Common myeloid progenitor, CD34-positive (primary cell): ENCODE measurements at regions not wholly inside any gene's neighbourhood (a gene's known extent, or its start where the extent isn't known, plus 50 kb on each side); places are given as distances from the start of the nearest gene placed in this dataset.

Experiments
- CTCF ChIA-PET: fragments of 350-600 bp; sonication (Branson Sonifier 250); formaldehyde crosslinking; loops from one replicate; lab custom pipeline; 2021; ENCODE audit warnings: antibody characterized with exemption; lab: Charles Lee
- POLR2A ChIA-PET: fragments of 350-600 bp; sonication (Branson Sonifier 250); formaldehyde crosslinking; loops from one replicate; lab custom pipeline; 2021; ENCODE audit warnings: antibody characterized with exemption; lab: Charles Lee
- DNase-seq, 3 donors: peaks; one replicate each; pipeline versions ENCODE4 v3.0.0 to v3.0.0-alpha.2; 2013
- H3K27ac ChIP-seq, 2 experiments: 1 replicate in 1 of 2; 2 replicates in 1 of 2; pipeline ENCODE4 v1.7.0; 2013; ENCODE audit warnings: inconsistent platforms in 2 of 2, low read length in 2 of 2, mild to moderate bottlenecking in 2 of 2, low read depth in 1 of 2, moderate library complexity in 1 of 2; ENCODE audit not compliant: severe bottlenecking in 2 of 2, insufficient read depth in 1 of 2, poor library complexity in 1 of 2
- H3K27me3 ChIP-seq, 5 experiments: replicated peaks in 2 of 5; 1 replicate in 3 of 5; 2 replicates in 2 of 5; pipeline versions ENCODE4 v1.6.1 to v1.7.0; 2013; ENCODE audit warnings: low read length in 4 of 5, mild to moderate bottlenecking in 2 of 5, moderate library complexity in 2 of 5, inconsistent platforms in 1 of 5; ENCODE audit not compliant: insufficient read depth in 5 of 5, control insufficient read depth in 4 of 5
- H3K36me3 ChIP-seq, 4 experiments: 1 replicate in 2 of 4; 2 replicates in 2 of 4; pipeline versions ENCODE4 v1.6.1 to v1.7.0; 2013; ENCODE audit warnings: low read length in 3 of 4, control low read depth in 1 of 4, mild to moderate bottlenecking in 1 of 4; ENCODE audit not compliant: control insufficient read depth in 4 of 4, insufficient read depth in 4 of 4
- H3K4me1 ChIP-seq, 4 experiments: 1 replicate in 3 of 4; 2 replicates in 1 of 4; pipeline versions ENCODE4 v1.6.1 to v1.7.1; 2013; ENCODE audit warnings: low read length in 3 of 4, mild to moderate bottlenecking in 3 of 4, control low read depth in 1 of 4, inconsistent platforms in 1 of 4, moderate library complexity in 1 of 4; ENCODE audit not compliant: control insufficient read depth in 4 of 4, insufficient read depth in 4 of 4; ENCODE audit errors: control extremely low read depth in 1 of 4
- H3K4me3 ChIP-seq, 7 experiments: 1 replicate in 4 of 7; 2 replicates in 3 of 7; pipeline versions ENCODE4 v1.5.1 to v1.7.0; 2013; ENCODE audit warnings: mild to moderate bottlenecking in 7 of 7, low read length in 6 of 7, moderate library complexity in 6 of 7, inconsistent platforms in 2 of 7, low read depth in 2 of 7, control low read depth in 1 of 7; ENCODE audit not compliant: insufficient read depth in 4 of 7, control insufficient read depth in 1 of 7; ENCODE audit errors: extremely low read depth in 1 of 7
- H3K9me3 ChIP-seq, 5 experiments: 1 replicate in 4 of 5; 2 replicates in 1 of 5; pipeline versions ENCODE4 v1.6.1 to v1.7.1; 2013; ENCODE audit warnings: low read length in 4 of 5, mild to moderate bottlenecking in 2 of 5, inconsistent platforms in 1 of 5, low read depth in 1 of 5, moderate library complexity in 1 of 5; ENCODE audit not compliant: control insufficient read depth in 4 of 5, insufficient read depth in 2 of 5; ENCODE audit errors: control extremely low read depth in 1 of 5
- WGBS: methylation state at CpG from one replicate; pipeline ENCODE4 v1.1.5; 2013; ENCODE audit not compliant: insufficient coverage; 5-methylcytosine and 5-hydroxymethylcytosine counted together

GRCh38 chr10:58976254-58976653 is 200.2 kb upstream of the PHYHIPL start:
- ChIA-PET POLR2A (no interaction called here), CTCF (no interaction called here)
- Histone ChIP-seq H3K27ac (no peak overlapping the region), H3K4me1 (no peaks in the 10 kb centered on the region), H3K36me3 (no peaks in the 10 kb centered on the region), H3K27me3 (no peaks in the 10 kb centered on the region), H3K4me3 (no peak overlapping the region), H3K9me3 (no peaks in the 10 kb centered on the region)
- no CpG with 5 or more reads among the region's 1 CpG for WGBS
- no peak for DNase-seq

GRCh38 chr10:58979711-58980110 is 196.7 kb upstream of the PHYHIPL start:
- H3K9me3 ChIP-seq: no peaks in the 10 kb centered on the region
- no peak overlapping the region for H3K4me3 ChIP-seq
- peaks cover 0 to 2% (median 0%) of the 10 kb centered on the region in 5 experiments for H3K27me3 ChIP-seq
- 100% methylated on average over 1 of the region's 3 CpGs for WGBS
- no peaks in the 10 kb centered on the region for H3K36me3 ChIP-seq
- DNase-seq: no peak
- CTCF ChIA-PET: no interaction called here
- H3K4me1 ChIP-seq: no peaks in the 10 kb centered on the region
- no peak overlapping the region for H3K27ac ChIP-seq
- POLR2A ChIA-PET: no interaction called here

- no peak for DNase-seq
- Histone ChIP-seq H3K27ac (no peak overlapping the region), H3K36me3 (no peaks in the 10 kb centered on the region), H3K4me3 (no peak overlapping the region), H3K9me3 (no peaks in the 10 kb centered on the region), H3K4me1 (no peaks in the 10 kb centered on the region), H3K27me3 (peaks cover 0 to 2% (median 0%) of the 10 kb centered on the region in 5 experiments)
- 98% methylated on average over 5 of the region's 6 CpGs for WGBS
- ChIA-PET CTCF (interaction anchor here (1.1 kb wide), 1 partner anchor 13 kb away, joined by 3 read pairs; no protein-coding TSS in a partner anchor), POLR2A (no interaction called here)
These were observed 195.5 kb upstream of the PHYHIPL start for GRCh38 chr10:58980826-58981415.

- WGBS: 98% methylated on average over 4 of the region's 6 CpGs
- H3K9me3 ChIP-seq: no peaks in the 10 kb centered on the region
- ChIA-PET CTCF (interaction anchor here (1.1 kb wide), 1 partner anchor 14 kb away, joined by 3 read pairs; no protein-coding TSS in a partner anchor), POLR2A (no interaction called here)
- no peak overlapping the region for H3K4me3 ChIP-seq
- no peaks in the 10 kb centered on the region for H3K36me3 ChIP-seq
- no peaks in the 10 kb centered on the region for H3K4me1 ChIP-seq
- peaks cover 0 to 2% (median 0%) of the 10 kb centered on the region in 5 experiments for H3K27me3 ChIP-seq
- no peak for DNase-seq
- no peak overlapping the region for H3K27ac ChIP-seq
These were observed 194.6 kb upstream of the PHYHIPL start for GRCh38 chr10:58981846-58982245.

- CTCF ChIA-PET: no interaction called here
These were observed 193.8 kb upstream of the PHYHIPL start for GRCh38 chr10:58982470-58983239.

GRCh38 chr10:58985216-58985615 is 191.2 kb upstream of the PHYHIPL start:
- ChIA-PET CTCF (no interaction called here), POLR2A (no interaction called here)
- no peak overlapping the region for H3K27ac ChIP-seq
- H3K9me3 ChIP-seq: peaks cover 0 to 3% (median 0%) of the 10 kb centered on the region in 5 experiments
- H3K4me3 ChIP-seq: no peak overlapping the region
- H3K4me1 ChIP-seq: no peaks in the 10 kb centered on the region
- 83% methylated on average over 2 of the region's 3 CpGs for WGBS
- H3K27me3 ChIP-seq: peaks cover 0 to 2% (median 0%) of the 10 kb centered on the region in 5 experiments
- no peaks in the 10 kb centered on the region for H3K36me3 ChIP-seq
- no peak for DNase-seq

More at GRCh38 chr10:58982470-58983239, 193.8 kb upstream of the PHYHIPL start:
- H3K4me3 ChIP-seq: no peak overlapping the region
- peaks cover 0 to 2% (median 0%) of the 10 kb centered on the region in 5 experiments for H3K27me3 ChIP-seq
- H3K27ac ChIP-seq: no peak overlapping the region
- H3K9me3 ChIP-seq: no peaks in the 10 kb centered on the region
- WGBS: 100% methylated on average over 2 of the region's 3 CpGs
- DNase-seq: no peak
- no peaks in the 10 kb centered on the region for H3K4me1 ChIP-seq
- no peaks in the 10 kb centered on the region for H3K36me3 ChIP-seq
- POLR2A ChIA-PET: no interaction called here

GRCh38 chr10:58989486-58990039 is 186.9 kb upstream of the PHYHIPL start:
- CTCF ChIA-PET: no interaction called here
- Histone ChIP-seq H3K27ac (no peak overlapping the region), H3K36me3 (no peaks in the 10 kb centered on the region), H3K27me3 (no peaks in the 10 kb centered on the region), H3K9me3 (peaks cover 0 to 6% (median 0%) of the 10 kb centered on the region in 5 experiments), H3K4me1 (no peaks in the 10 kb centered on the region), H3K4me3 (no peak overlapping the region)
- POLR2A ChIA-PET: no interaction called here
- no peak for DNase-seq
- 94% methylated on average over 2 of the region's 2 CpGs for WGBS
